GM23338 (cell line): ENCODE measurements at regions not wholly inside any gene's neighbourhood (a gene's known extent, or its start where the extent isn't known, plus 50 kb on each side); places are given as distances from the start of the nearest gene placed in this dataset.

Experiments
- ATAC-seq: fragments of 200-7000 bp; cut with Tn5 transposase; 3 replicates; pipeline ENCODE4 v1.9.1; 2020
- DNase-seq: peaks from one replicate; pipeline ENCODE4 v3.0.0-alpha.2; 2015; ENCODE audit warnings: low spot score
- H2AFZ ChIP-seq: fragments of 200-600 bp; sonication (generic); 2 replicates; pipeline ENCODE4 v1.8.0; 2016; ENCODE audit warnings: antibody characterized with exemption, mild to moderate bottlenecking, moderate library complexity
- H3F3A ChIP-seq: fragments of 200-600 bp; sonication (generic); replicated peaks from 2 replicates; pipeline ENCODE4 v1.8.0; 2017; ENCODE audit warnings: antibody characterized with exemption, mixed run types, low read depth
- H3K27ac ChIP-seq: fragments of 200-600 bp; sonication (generic); 2 replicates; pipeline ENCODE4 v1.6.1; 2016; ENCODE audit warnings: low read depth
- H3K27me3 ChIP-seq: fragments of 200-600 bp; sonication (generic); 2 replicates; pipeline ENCODE4 v1.8.0; 2016; ENCODE audit warnings: mild to moderate bottlenecking, mixed run types, moderate library complexity; ENCODE audit not compliant: insufficient read depth
- H3K36me3 ChIP-seq: fragments of 200-600 bp; sonication (generic); 2 replicates; pipeline ENCODE4 v1.8.0; 2016; ENCODE audit warnings: mild to moderate bottlenecking; ENCODE audit not compliant: insufficient read depth
- H3K4me1 ChIP-seq: fragments of 200-600 bp; sonication (generic); 2 replicates; pipeline ENCODE4 v1.8.0; 2016; ENCODE audit warnings: mild to moderate bottlenecking, moderate library complexity; ENCODE audit not compliant: insufficient read depth
- H3K4me2 ChIP-seq: fragments of 200-600 bp; sonication (generic); 2 replicates; pipeline ENCODE4 v1.7.1; 2017; ENCODE audit warnings: mixed run types
- H3K4me3 ChIP-seq: fragments of 200-600 bp; sonication (generic); 2 replicates; pipeline ENCODE4 v1.6.1; 2016; ENCODE audit warnings: mixed run types
- H3K79me2 ChIP-seq: fragments of 200-600 bp; sonication (generic); replicated peaks from 2 replicates; pipeline ENCODE4 v1.8.0; 2017; ENCODE audit warnings: mild to moderate bottlenecking; ENCODE audit not compliant: insufficient read depth
- H3K9me2 ChIP-seq: fragments of 200-600 bp; sonication (generic); 2 replicates; pipeline ENCODE4 v1.8.0; 2017; ENCODE audit not compliant: insufficient read depth
- H4K20me1 ChIP-seq: fragments of 200-600 bp; sonication (generic); replicated peaks from 2 replicates; pipeline ENCODE4 v1.8.0; 2017; ENCODE audit warnings: mild to moderate bottlenecking; ENCODE audit not compliant: insufficient read depth
- H3K27ac Mint-ChIP-seq: 2 replicates; pipeline ENCODE4 v1.8.0; 2020; ENCODE audit warnings: inconsistent platforms, mild to moderate bottlenecking, moderate library complexity, mixed read lengths
- H3K27me3 Mint-ChIP-seq: 3 replicates; pipeline ENCODE4 v1.8.0; 2022; ENCODE audit warnings: low read depth, mild to moderate bottlenecking, moderate library complexity, mixed read lengths, inconsistent platforms; ENCODE audit not compliant: insufficient read depth, poor library complexity
- H3K36me3 Mint-ChIP-seq: 3 replicates; pipeline ENCODE4 v1.8.0; 2021; ENCODE audit warnings: low read depth, mild to moderate bottlenecking, inconsistent platforms, moderate library complexity, mixed read lengths
- H3K4me1 Mint-ChIP-seq: 3 replicates; pipeline ENCODE4 v1.8.0; 2020; ENCODE audit warnings: mild to moderate bottlenecking, inconsistent platforms, mixed read lengths
- H3K4me3 Mint-ChIP-seq: 3 replicates; pipeline ENCODE4 v1.8.0; 2021; ENCODE audit warnings: moderate library complexity, mild to moderate bottlenecking, inconsistent platforms, mixed read lengths
- H3K9me3 Mint-ChIP-seq: 3 replicates; pipeline ENCODE4 v1.8.0; 2020; ENCODE audit warnings: moderate library complexity, mild to moderate bottlenecking, inconsistent platforms, mixed read lengths
- CREB1 ChIP-seq: fragments of 250-450 bp; sonication (Bioruptor Pico); IDR thresholded peaks from 2 replicates; pipeline ENCODE4 v1.5.0; 2020; ENCODE audit warnings: low read depth, mild to moderate bottlenecking, moderate library complexity
- CTCF ChIP-seq, 2 experiments: fragments of 200-600 bp in 1 of 2; sonication (generic) in 1 of 2; conservative IDR thresholded peaks; 2 replicates each; pipeline versions ENCODE4 v1.5.1 to v1.6.1; 2016 to 2017; ENCODE audit warnings: antibody characterized with exemption in 2 of 2, low read depth in 2 of 2, mild to moderate bottlenecking in 2 of 2, moderate library complexity in 1 of 2
- ETS1 ChIP-seq: IDR thresholded peaks from 2 replicates; pipeline ENCODE4 v1.6.1; 2016; ENCODE audit warnings: antibody characterized with exemption
- EZH2 ChIP-seq: fragments of 200-600 bp; sonication (generic); IDR thresholded peaks from one replicate; pipeline ENCODE4 v1.8.0; 2017; ENCODE audit warnings: antibody characterized with exemption, mild to moderate bottlenecking, low read depth; ENCODE audit not compliant: unreplicated experiment
- JUNB ChIP-seq: IDR thresholded peaks from one replicate; pipeline ENCODE4 v1.6.1; 2016; ENCODE audit warnings: antibody characterized with exemption; ENCODE audit not compliant: unreplicated experiment
- NANOG ChIP-seq: IDR thresholded peaks from 2 replicates; pipeline ENCODE4 v1.6.1; 2016; ENCODE audit warnings: antibody characterized with exemption, borderline replicate concordance
- POLR2AphosphoS5 ChIP-seq: IDR thresholded peaks from 2 replicates; pipeline ENCODE4 v1.6.1; 2016; ENCODE audit warnings: antibody characterized with exemption, low read depth
- REST ChIP-seq: IDR thresholded peaks from one replicate; pipeline ENCODE4 v1.6.1; 2018; ENCODE audit warnings: antibody characterized with exemption; ENCODE audit not compliant: unreplicated experiment
- STAT1 ChIP-seq: IDR thresholded peaks from one replicate; pipeline ENCODE4 v1.6.1; 2016; ENCODE audit warnings: antibody characterized with exemption; ENCODE audit not compliant: unreplicated experiment
- ZNF114 ChIP-seq: fragments of 250-450 bp; sonication (Bioruptor Pico); IDR thresholded peaks from 2 replicates; pipeline ENCODE4 v1.5.0; 2020; ENCODE audit warnings: mild to moderate bottlenecking, moderate library complexity

GRCh38 chr21:14013056-14013603 is 197.6 kb downstream of the LIPI start:
- H3K4me1 Mint-ChIP-seq = peaks cover 5% of the 10 kb centered on the region
- Histone ChIP-seq H3K36me3 (no peaks in the 10 kb centered on the region), H2AFZ (no peak overlapping the region), H3K9me2 (no peaks in the 10 kb centered on the region), H3K27me3 (no peaks in the 10 kb centered on the region), H3K79me2 (no peaks in the 10 kb centered on the region), H3K4me3 (no peak overlapping the region), H3F3A (no peaks in the 10 kb centered on the region), H3K4me1 (no peaks in the 10 kb centered on the region), H4K20me1 (no peaks in the 10 kb centered on the region), H3K4me2 (no peak overlapping the region), H3K27ac (no peak overlapping the region)
- no peaks in the 10 kb centered on the region for H3K36me3 Mint-ChIP-seq
- H3K4me3 Mint-ChIP-seq = no peak overlapping the region
- no peaks in the 10 kb centered on the region for H3K9me3 Mint-ChIP-seq
- no peaks in the 10 kb centered on the region for H3K27me3 Mint-ChIP-seq
- ATAC-seq = no peak
- DNase-seq = no peak
- no peak for TF ChIP-seq JUNB
- TF ChIP-seq ZNF114 = no peak
- TF ChIP-seq CREB1 (CRISPR knock-in tag) = no peak
- TF ChIP-seq EZH2 = no peak
- TF ChIP-seq REST = no peak
- no peak for TF ChIP-seq POLR2AphosphoS5
- TF ChIP-seq STAT1 = no peak
- TF ChIP-seq CTCF (conservative IDR thresholded peaks at IDR 0.05; ENCODE audit: low read depth in 2 of 2) = no peak
- no peak for TF ChIP-seq ETS1
- no peak overlapping the region for H3K27ac Mint-ChIP-seq

- H3K36me3 ChIP-seq = no peaks in the 10 kb centered on the region
- no peak overlapping the region for H3K4me3 ChIP-seq
- H3K9me2 ChIP-seq = no peaks in the 10 kb centered on the region
- no peaks in the 10 kb centered on the region for H3K79me2 ChIP-seq
- no peaks in the 10 kb centered on the region for H3K27me3 ChIP-seq
- H3K27ac Mint-ChIP-seq = no peak overlapping the region
- H3K4me1 ChIP-seq = no peaks in the 10 kb centered on the region
- no peak overlapping the region for H2AFZ ChIP-seq
- DNase-seq (no peak), ATAC-seq (no peak)
- no peak overlapping the region for H3K4me2 ChIP-seq
- H3K4me1 Mint-ChIP-seq = peaks cover 5% of the 10 kb centered on the region
- no peaks in the 10 kb centered on the region for H3K27me3 Mint-ChIP-seq
- no peaks in the 10 kb centered on the region for H3K9me3 Mint-ChIP-seq
- H3K36me3 Mint-ChIP-seq = no peaks in the 10 kb centered on the region
- no peaks in the 10 kb centered on the region for H3F3A ChIP-seq
- H3K4me3 Mint-ChIP-seq = no peak overlapping the region
- no peaks in the 10 kb centered on the region for H4K20me1 ChIP-seq
- H3K27ac ChIP-seq = no peak overlapping the region
- no peak for TF ChIP-seq ZNF114
- TF ChIP-seq EZH2 = no peak
- TF ChIP-seq CTCF (conservative IDR thresholded peaks at IDR 0.05; ENCODE audit: low read depth in 2 of 2) = no peak
- no peak for TF ChIP-seq NANOG
- no peak for TF ChIP-seq POLR2AphosphoS5
These were observed 198.3 kb downstream of the LIPI start for GRCh38 chr21:14012409-14012808.
